ENCODE measurements at regions not wholly inside any gene's neighbourhood (a gene's known extent, or its start where the extent isn't known, plus 50 kb on each side); places are given as distances from the start of the nearest gene placed in this dataset.

- POLR2A ChIA-PET: no interaction called here
- no peaks in the 10 kb centered on the region for H3K4me1 Mint-ChIP-seq (ENCODE audit: low read depth, unreplicated experiment)
- no peak overlapping the region for H3K4me3 ChIP-seq (ENCODE audit: low read depth, low read length)
- CTCF ChIA-PET: no interaction called here
- TF ChIP-seq CTCF (IDR thresholded peaks at IDR 0.05; ENCODE audit: insufficient read depth in 1 of 2, low read depth in 1 of 2, low read length in 1 of 2, severe bottlenecking in 1 of 2, unreplicated experiment in 1 of 2): no peak
- no peaks in the 10 kb centered on the region for H3K36me3 ChIP-seq (ENCODE audit: control insufficient read depth, insufficient read depth, low read length)
- H3K27me3 ChIP-seq (replicated peaks; ENCODE audit: control insufficient read depth, insufficient read depth, low read length): no peaks in the 10 kb centered on the region
- no peaks in the 10 kb centered on the region for H3K9me3 Mint-ChIP-seq (ENCODE audit: unreplicated experiment)
- no peaks in the 10 kb centered on the region for H3K36me3 Mint-ChIP-seq (ENCODE audit: insufficient read depth, unreplicated experiment)
- no peak overlapping the region for H3K4me3 Mint-ChIP-seq (ENCODE audit: unreplicated experiment)
- intact Hi-C loops (cut with micrococcal nuclease; ENCODE audit: unreplicated experiment): no loop called here
- no peaks in the 10 kb centered on the region for H3K9me3 ChIP-seq
- no peaks in the 10 kb centered on the region for H3K4me1 ChIP-seq
- no peak overlapping the region for H3K27ac Mint-ChIP-seq (ENCODE audit: unreplicated experiment)
- no peak for DNase-seq
- no peaks in the 10 kb centered on the region for H3K27me3 Mint-ChIP-seq (ENCODE audit: insufficient read depth, unreplicated experiment)
- BruUV-seq (replicated peaks): no TSS peak
Measured at GRCh38 chr3:88863196-88863595, 244.2 kb upstream of the EPHA3 start.

DNA sequence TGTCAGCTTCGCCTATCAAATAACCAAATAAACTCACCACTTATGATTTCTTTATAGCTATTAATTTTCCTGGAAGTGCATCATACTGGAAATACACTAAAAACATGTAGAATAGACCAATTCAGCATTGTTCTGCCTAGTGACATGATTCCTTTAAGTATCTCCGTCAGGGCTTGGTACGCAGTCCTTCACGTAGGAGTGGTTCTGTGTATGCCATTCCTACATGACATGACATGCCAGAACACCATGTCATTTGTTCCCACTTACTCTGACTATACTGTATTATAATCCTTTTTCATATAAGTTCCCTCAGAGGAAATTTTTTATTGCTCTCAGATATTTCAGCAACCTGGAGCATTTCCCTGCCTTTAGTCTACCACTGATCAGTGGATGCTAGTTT is 230.7 kb upstream of the EPHA3 start:
- no peaks in the 10 kb centered on the region for H3K4me1 Mint-ChIP-seq (ENCODE audit: low read depth, unreplicated experiment)
- DNase-seq: no peak
- no peak for TF ChIP-seq CTCF (IDR thresholded peaks at IDR 0.05; ENCODE audit: insufficient read depth in 1 of 2, low read depth in 1 of 2, low read length in 1 of 2, severe bottlenecking in 1 of 2, unreplicated experiment in 1 of 2)
- BruUV-seq (replicated peaks): no TSS peak
- no peaks in the 10 kb centered on the region for H3K36me3 ChIP-seq (ENCODE audit: control insufficient read depth, insufficient read depth, low read length)
- H3K27me3 Mint-ChIP-seq (ENCODE audit: insufficient read depth, unreplicated experiment): no peaks in the 10 kb centered on the region
- CTCF ChIA-PET: no interaction called here
- no peaks in the 10 kb centered on the region for H3K4me1 ChIP-seq
- no peak overlapping the region for H3K27ac Mint-ChIP-seq (ENCODE audit: unreplicated experiment)
- H3K27me3 ChIP-seq (replicated peaks; ENCODE audit: control insufficient read depth, insufficient read depth, low read length): no peaks in the 10 kb centered on the region
- no peaks in the 10 kb centered on the region for H3K36me3 Mint-ChIP-seq (ENCODE audit: insufficient read depth, unreplicated experiment)
- H3K4me3 Mint-ChIP-seq (ENCODE audit: unreplicated experiment): no peak overlapping the region
- no peak overlapping the region for H3K4me3 ChIP-seq (ENCODE audit: low read depth, low read length)
- no peaks in the 10 kb centered on the region for H3K9me3 ChIP-seq
- H3K9me3 Mint-ChIP-seq (ENCODE audit: unreplicated experiment): no peaks in the 10 kb centered on the region
- POLR2A ChIA-PET: no interaction called here
- intact Hi-C loops (cut with micrococcal nuclease; ENCODE audit: unreplicated experiment): no loop called here

- Mint-ChIP-seq H3K27me3 (ENCODE audit: insufficient read depth, unreplicated experiment) (no peaks in the 10 kb centered on the region), H3K4me3 (ENCODE audit: unreplicated experiment) (no peak overlapping the region), H3K4me1 (ENCODE audit: low read depth, unreplicated experiment) (no peaks in the 10 kb centered on the region), H3K27ac (ENCODE audit: unreplicated experiment) (no peak overlapping the region), H3K36me3 (ENCODE audit: insufficient read depth, unreplicated experiment) (no peaks in the 10 kb centered on the region), H3K9me3 (ENCODE audit: unreplicated experiment) (no peaks in the 10 kb centered on the region)
- Histone ChIP-seq H3K9me3 (no peaks in the 10 kb centered on the region), H3K36me3 (ENCODE audit: control insufficient read depth, insufficient read depth, low read length) (no peaks in the 10 kb centered on the region), H3K27me3 (replicated peaks; ENCODE audit: control insufficient read depth, insufficient read depth, low read length) (no peaks in the 10 kb centered on the region), H3K4me3 (ENCODE audit: low read depth, low read length) (no peak overlapping the region), H3K4me1 (no peaks in the 10 kb centered on the region)
- POLR2A ChIA-PET: no interaction called here
- BruUV-seq (replicated peaks): no TSS peak
- CTCF ChIA-PET: no interaction called here
- no peak for TF ChIP-seq CTCF (IDR thresholded peaks at IDR 0.05; ENCODE audit: insufficient read depth in 1 of 2, low read depth in 1 of 2, low read length in 1 of 2, severe bottlenecking in 1 of 2, unreplicated experiment in 1 of 2)
- intact Hi-C loops (cut with micrococcal nuclease; ENCODE audit: unreplicated experiment): no loop called here
- no peak for DNase-seq
Measured at GRCh38 chr3:88879905-88880304, 227.5 kb upstream of the EPHA3 start.

Measured in Caco-2 (cell line).